T-cell (primary cell): ENCODE measurements at regions not wholly inside any gene's neighbourhood (a gene's known extent, or its start where the extent isn't known, plus 50 kb on each side); places are given as distances from the start of the nearest gene placed in this dataset.

ENCODE experiments used
- ATAC-seq, 4 experiments: fragments of 200-7000 bp in 3 of 4; fragments of 150-1000 bp in 1 of 4; cut with Tn5 transposase; replicated peaks in 1 of 4; 1 replicate in 3 of 4; 2 replicates in 1 of 4; pipeline ENCODE4 v1.10.0; 2021; ENCODE audit warnings: moderate library complexity in 3 of 4, mild to moderate bottlenecking in 2 of 4, moderate number of reproducible peaks in 1 of 4
- CTCF ChIA-PET, 2 donors: fragments of 300-600 bp; sonication (Branson Sonifier 250); formaldehyde crosslinking; loops; one replicate each; lab custom pipeline; 2022; ENCODE audit warnings: antibody characterized with exemption in 2 of 2; lab: Charles Lee
- POLR2A ChIA-PET, 2 donors: fragments of 300-600 bp; sonication (Branson Sonifier 250); formaldehyde crosslinking; loops; one replicate each; lab custom pipeline; 2022; ENCODE audit warnings: antibody characterized with exemption in 2 of 2; lab: Charles Lee
- DNase-seq, 35 experiments: peaks; one replicate each; pipeline versions ENCODE4 v3.0.0 to v3.0.0-alpha.2; 2013 to 2023
- H3K27ac ChIP-seq: one replicate; pipeline ENCODE4 v1.5.1; 2013; ENCODE audit warnings: low read length
- H3K27me3 ChIP-seq, 2 experiments: replicated peaks in 1 of 2; 1 replicate in 1 of 2; 2 replicates in 1 of 2; pipeline versions ENCODE4 v1.6.1 to v1.7.0; 2013; ENCODE audit warnings: low read length in 1 of 2, mixed read lengths in 1 of 2; ENCODE audit not compliant: control insufficient read depth in 2 of 2, insufficient read depth in 2 of 2; ENCODE audit errors: extremely low read depth in 1 of 2
- H3K36me3 ChIP-seq, 2 donors: 1 replicate in 1 of 2; 2 replicates in 1 of 2; pipeline versions ENCODE4 v1.6.1 to v1.7.0; 2013; ENCODE audit warnings: low read length in 1 of 2; ENCODE audit not compliant: control insufficient read depth in 2 of 2, insufficient read depth in 1 of 2; ENCODE audit errors: extremely low read depth in 1 of 2
- H3K4me1 ChIP-seq, 2 experiments: 1 replicate in 1 of 2; 2 replicates in 1 of 2; pipeline versions ENCODE4 v1.6.1 to v1.7.0; 2013; ENCODE audit warnings: low read length in 2 of 2, mixed read lengths in 1 of 2; ENCODE audit not compliant: insufficient read depth in 2 of 2, control insufficient read depth in 1 of 2; ENCODE audit errors: extremely low read depth in 1 of 2
- H3K4me3 ChIP-seq, 2 donors: 1 replicate in 1 of 2; 2 replicates in 1 of 2; pipeline versions ENCODE4 v1.5.1 to v1.7.0; 2013; ENCODE audit warnings: mild to moderate bottlenecking in 2 of 2, low read length in 1 of 2, moderate library complexity in 1 of 2; ENCODE audit not compliant: control insufficient read depth in 1 of 2; ENCODE audit errors: extremely low read depth in 1 of 2
- H3K9me3 ChIP-seq: 2 replicates; pipeline ENCODE4 v1.7.0; 2013
- H3K27ac Mint-ChIP-seq, 2 donors: one replicate each; pipeline ENCODE4 v1.8.0; 2020 to 2021; ENCODE audit warnings: mild to moderate bottlenecking in 2 of 2, mixed read lengths in 2 of 2
- H3K27me3 Mint-ChIP-seq, 2 donors: one replicate each; pipeline ENCODE4 v1.8.0; 2021 to 2022; ENCODE audit warnings: mixed read lengths in 2 of 2
- H3K36me3 Mint-ChIP-seq: one replicate; pipeline ENCODE4 v1.8.0; 2021; ENCODE audit warnings: mixed read lengths
- H3K4me1 Mint-ChIP-seq, 3 donors: one replicate each; pipeline ENCODE4 v1.8.0; 2020 to 2022; ENCODE audit warnings: mixed read lengths in 3 of 3, mild to moderate bottlenecking in 1 of 3
- H3K4me3 Mint-ChIP-seq, 3 donors: one replicate each; pipeline ENCODE4 v1.8.0; 2020 to 2022; ENCODE audit warnings: mild to moderate bottlenecking in 3 of 3, mixed read lengths in 3 of 3, moderate library complexity in 3 of 3
- H3K9me3 Mint-ChIP-seq, 3 donors: one replicate each; pipeline ENCODE4 v1.8.0; 2020 to 2022; ENCODE audit warnings: mixed read lengths in 3 of 3
- WGBS: methylation state at CpG from one replicate; pipeline ENCODE4 v1.1.5; 2013; ENCODE audit warnings: missing lambda C conversion rate; ENCODE audit not compliant: insufficient coverage; 5-methylcytosine and 5-hydroxymethylcytosine counted together

GRCh38 chr15:97350813-97351212 is 609.7 kb upstream of the ARRDC4 start:
- H3K9me3 ChIP-seq, result no peaks in the 10 kb centered on the region
- H3K36me3 Mint-ChIP-seq, result no peaks in the 10 kb centered on the region
- no peak overlapping the region for H3K27ac ChIP-seq
- no peak overlapping the region for H3K4me3 Mint-ChIP-seq
- H3K27me3 ChIP-seq, result no peaks in the 10 kb centered on the region
- H3K27me3 Mint-ChIP-seq, result no peaks in the 10 kb centered on the region
- H3K27ac Mint-ChIP-seq, result no peak overlapping the region
- ATAC-seq (no peak), DNase-seq (no peak)
- 60% methylated on average over 2 of the region's 4 CpGs for WGBS
- H3K9me3 Mint-ChIP-seq, result peaks cover 5 to 10% (median 8%) of the 10 kb centered on the region in 3 donors
- CTCF ChIA-PET, result no interaction called here
- POLR2A ChIA-PET, result interaction anchor here in 1 of 2 donors (0.6 kb wide), 1 partner anchor 20 kb away, joined by 4 read pairs; no protein-coding TSS in a partner anchor
- no peaks in the 10 kb centered on the region for H3K36me3 ChIP-seq
- H3K4me1 ChIP-seq, result no peaks in the 10 kb centered on the region
- H3K4me1 Mint-ChIP-seq, result no peaks in the 10 kb centered on the region
- H3K4me3 ChIP-seq, result no peak overlapping the region

GRCh38 chr15:97383516-97383915 is 577.0 kb upstream of the ARRDC4 start:
- CTCF ChIA-PET, result no interaction called here
- no peak overlapping the region for H3K4me3 Mint-ChIP-seq
- Histone ChIP-seq H3K27ac (no peak overlapping the region), H3K27me3 (no peaks in the 10 kb centered on the region), H3K36me3 (no peaks in the 10 kb centered on the region), H3K9me3 (no peaks in the 10 kb centered on the region), H3K4me3 (no peak overlapping the region), H3K4me1 (no peaks in the 10 kb centered on the region)
- H3K36me3 Mint-ChIP-seq, result no peaks in the 10 kb centered on the region
- no peak overlapping the region for H3K27ac Mint-ChIP-seq
- no peaks in the 10 kb centered on the region for H3K4me1 Mint-ChIP-seq
- POLR2A ChIA-PET, result no interaction called here
- peaks cover 0 to 7% of the 10 kb centered on the region in 2 donors for H3K27me3 Mint-ChIP-seq
- peaks cover 0 to 6% (median 5%) of the 10 kb centered on the region in 3 donors for H3K9me3 Mint-ChIP-seq
- WGBS, result no CpG with 5 or more reads among the region's 3 CpGs
- ATAC-seq (no peak), DNase-seq (no peak)

DNA sequence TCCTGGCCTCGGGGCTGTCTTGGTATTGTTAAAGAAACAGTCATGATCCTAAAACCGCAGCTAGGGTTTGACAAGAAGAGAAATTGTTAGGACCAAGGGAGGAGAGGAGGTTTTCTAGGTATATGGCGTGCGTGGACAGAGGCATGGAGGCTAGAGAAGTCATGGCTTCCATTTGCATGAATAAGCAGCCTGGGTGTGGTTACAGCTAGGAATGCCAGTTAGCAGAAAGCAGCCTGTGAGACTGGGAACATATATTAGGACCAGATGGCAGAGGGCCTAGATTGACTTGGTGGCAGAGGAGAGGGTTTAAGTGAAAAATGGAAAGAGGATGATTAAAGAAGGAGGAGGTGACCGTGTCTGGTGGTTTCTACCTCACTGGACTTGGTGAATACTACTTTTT is 573.6 kb upstream of the ARRDC4 start:
- ChIA-PET POLR2A (no interaction called here), CTCF (no interaction called here)
- H3K9me3 Mint-ChIP-seq, result peaks cover 2 to 14% (median 12%) of the 10 kb centered on the region in 3 donors
- no peaks in the 10 kb centered on the region for H3K4me1 ChIP-seq
- H3K4me1 Mint-ChIP-seq, result no peaks in the 10 kb centered on the region
- no peak overlapping the region for H3K4me3 ChIP-seq
- H3K27me3 ChIP-seq, result no peaks in the 10 kb centered on the region
- ATAC-seq (no peak), DNase-seq (no peak)
- no peak overlapping the region for H3K27ac Mint-ChIP-seq
- H3K9me3 ChIP-seq, result no peaks in the 10 kb centered on the region
- peaks cover 0 to 7% of the 10 kb centered on the region in 2 donors for H3K27me3 Mint-ChIP-seq
- no peaks in the 10 kb centered on the region for H3K36me3 Mint-ChIP-seq
- H3K27ac ChIP-seq, result no peak overlapping the region
- no peaks in the 10 kb centered on the region for H3K36me3 ChIP-seq
- WGBS, result 76% methylated on average over 4 of the region's 5 CpGs
- H3K4me3 Mint-ChIP-seq, result no peak overlapping the region

DNA sequence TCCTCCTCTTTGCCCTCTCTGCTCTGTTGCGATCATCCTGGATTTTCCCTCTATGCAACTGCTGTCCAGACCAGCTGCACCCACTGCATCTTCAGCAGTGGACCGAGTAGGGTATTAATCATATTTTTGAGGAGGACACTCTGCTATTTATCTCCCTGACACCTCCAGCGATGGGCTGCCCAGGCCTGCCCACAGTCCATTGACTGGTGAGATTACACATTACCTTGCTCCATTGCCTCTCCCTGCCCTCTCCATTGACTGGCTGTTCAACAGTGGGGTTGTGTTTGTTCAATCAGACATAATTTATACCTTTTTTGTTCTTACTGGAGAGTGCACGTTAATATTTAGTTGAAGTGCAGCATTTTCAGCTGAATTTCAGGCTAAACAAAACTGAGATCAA is 559.3 kb upstream of the ARRDC4 start:
- Mint-ChIP-seq H3K9me3 (peaks cover 0 to 38% (median 0%) of the 10 kb centered on the region in 3 donors), H3K4me1 (no peaks in the 10 kb centered on the region), H3K4me3 (no peak overlapping the region), H3K36me3 (no peaks in the 10 kb centered on the region), H3K27ac (no peak overlapping the region), H3K27me3 (no peaks in the 10 kb centered on the region)
- no peak for ATAC-seq
- Histone ChIP-seq H3K27me3 (no peaks in the 10 kb centered on the region), H3K36me3 (no peaks in the 10 kb centered on the region), H3K4me1 (no peaks in the 10 kb centered on the region), H3K4me3 (no peak overlapping the region), H3K27ac (no peak overlapping the region), H3K9me3 (no peaks in the 10 kb centered on the region)
- DNase-seq, result no peak
- no CpG with 5 or more reads among the region's 4 CpGs for WGBS
- ChIA-PET CTCF (no interaction called here), POLR2A (no interaction called here)

DNA sequence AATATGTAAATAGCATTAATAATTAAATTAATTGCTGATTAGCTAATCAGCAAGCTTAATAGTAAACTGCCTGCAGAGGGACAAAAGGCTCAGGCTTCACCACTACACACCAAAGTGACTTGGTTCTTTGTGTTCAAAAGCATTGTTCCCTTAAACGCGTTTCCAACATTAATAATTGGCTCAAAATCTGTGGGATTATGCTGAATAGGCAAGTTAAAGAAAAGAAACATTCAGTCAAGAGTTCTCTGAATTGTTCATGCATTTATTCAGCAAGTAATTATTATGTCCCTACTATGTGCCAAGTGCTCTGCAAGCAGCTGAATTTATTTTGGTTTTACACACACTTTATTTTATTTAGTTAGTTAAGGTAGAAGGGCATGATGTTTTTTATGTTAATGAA is 558.5 kb upstream of the ARRDC4 start:
- Histone ChIP-seq H3K4me1 (no peaks in the 10 kb centered on the region), H3K27me3 (no peaks in the 10 kb centered on the region), H3K9me3 (no peaks in the 10 kb centered on the region), H3K4me3 (no peak overlapping the region), H3K27ac (no peak overlapping the region), H3K36me3 (no peaks in the 10 kb centered on the region)
- Mint-ChIP-seq H3K27me3 (no peaks in the 10 kb centered on the region), H3K27ac (no peak overlapping the region), H3K4me1 (no peaks in the 10 kb centered on the region), H3K9me3 (peaks cover 0 to 38% (median 0%) of the 10 kb centered on the region in 3 donors), H3K36me3 (no peaks in the 10 kb centered on the region), H3K4me3 (no peak overlapping the region)
- DNase-seq (no peak), ATAC-seq (no peak)
- ChIA-PET CTCF (no interaction called here), POLR2A (no interaction called here)
- no CpG with 5 or more reads among the region's 2 CpGs for WGBS

GRCh38 chr15:97406841-97407240 is 553.7 kb upstream of the ARRDC4 start:
- Mint-ChIP-seq H3K36me3 (no peaks in the 10 kb centered on the region), H3K4me3 (no peak overlapping the region), H3K27me3 (no peaks in the 10 kb centered on the region), H3K27ac (no peak overlapping the region), H3K4me1 (no peaks in the 10 kb centered on the region), H3K9me3 (peaks cover 0 to 23% (median 0%) of the 10 kb centered on the region in 3 donors)
- no peak for ATAC-seq
- Histone ChIP-seq H3K27ac (no peak overlapping the region), H3K4me1 (no peaks in the 10 kb centered on the region), H3K9me3 (no peaks in the 10 kb centered on the region), H3K36me3 (no peaks in the 10 kb centered on the region), H3K4me3 (no peak overlapping the region), H3K27me3 (no peaks in the 10 kb centered on the region)
- no peak for DNase-seq
- WGBS, result 100% methylated on average over 1 of the region's 2 CpGs
- ChIA-PET CTCF (no interaction called here), POLR2A (no interaction called here)
